ENCODE measurements at regions not wholly inside any gene's neighbourhood (a gene's known extent, or its start where the extent isn't known, plus 50 kb on each side); places are given as distances from the start of the nearest gene placed in this dataset.

- TF ChIP-seq EZH2phosphoT487 (IDR thresholded peaks at IDR 0.05; ENCODE audit: borderline replicate concordance, low read depth) (no peak), TAF1 (IDR thresholded peaks at IDR 0.05; ENCODE audit: borderline replicate concordance, low read depth, low read length) (no peak), REST (IDR thresholded peaks at IDR 0.05; ENCODE audit: low read depth, low read length) (peak; percentile 32; the same call in 1 of the 2 replicates), MAX (IDR thresholded peaks at IDR 0.05; ENCODE audit: low read depth) (no peak), SMC3 (IDR thresholded peaks at IDR 0.05; ENCODE audit: low read depth, low read length) (no peak)
- TF ChIP-seq, protein P1, sequence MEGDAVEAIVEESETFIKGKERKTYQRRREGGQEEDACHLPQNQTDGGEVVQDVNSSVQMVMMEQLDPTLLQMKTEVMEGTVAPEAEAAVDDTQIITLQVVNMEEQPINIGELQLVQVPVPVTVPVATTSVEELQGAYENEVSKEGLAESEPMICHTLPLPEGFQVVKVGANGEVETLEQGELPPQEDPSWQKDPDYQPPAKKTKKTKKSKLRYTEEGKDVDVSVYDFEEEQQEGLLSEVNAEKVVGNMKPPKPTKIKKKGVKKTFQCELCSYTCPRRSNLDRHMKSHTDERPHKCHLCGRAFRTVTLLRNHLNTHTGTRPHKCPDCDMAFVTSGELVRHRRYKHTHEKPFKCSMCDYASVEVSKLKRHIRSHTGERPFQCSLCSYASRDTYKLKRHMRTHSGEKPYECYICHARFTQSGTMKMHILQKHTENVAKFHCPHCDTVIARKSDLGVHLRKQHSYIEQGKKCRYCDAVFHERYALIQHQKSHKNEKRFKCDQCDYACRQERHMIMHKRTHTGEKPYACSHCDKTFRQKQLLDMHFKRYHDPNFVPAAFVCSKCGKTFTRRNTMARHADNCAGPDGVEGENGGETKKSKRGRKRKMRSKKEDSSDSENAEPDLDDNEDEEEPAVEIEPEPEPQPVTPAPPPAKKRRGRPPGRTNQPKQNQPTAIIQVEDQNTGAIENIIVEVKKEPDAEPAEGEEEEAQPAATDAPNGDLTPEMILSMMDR (IDR thresholded peaks at IDR 0.05), result no peak
Observed at GRCh38 chr9:14427419-14427818, 113.5 kb upstream of the NFIB start.
